GM21717 (cell line): ENCODE measurements at regions not wholly inside any gene's neighbourhood (a gene's known extent, or its start where the extent isn't known, plus 50 kb on each side); places are given as distances from the start of the nearest gene placed in this dataset.

Experiments used
- ATAC-seq: cut with Tn5 transposase; IDR thresholded peaks from one replicate; pipeline ENCODE4 v1.9.1; 2021; ENCODE audit warnings: mild to moderate bottlenecking, moderate library complexity; ENCODE audit not compliant: unreplicated experiment

DNA sequence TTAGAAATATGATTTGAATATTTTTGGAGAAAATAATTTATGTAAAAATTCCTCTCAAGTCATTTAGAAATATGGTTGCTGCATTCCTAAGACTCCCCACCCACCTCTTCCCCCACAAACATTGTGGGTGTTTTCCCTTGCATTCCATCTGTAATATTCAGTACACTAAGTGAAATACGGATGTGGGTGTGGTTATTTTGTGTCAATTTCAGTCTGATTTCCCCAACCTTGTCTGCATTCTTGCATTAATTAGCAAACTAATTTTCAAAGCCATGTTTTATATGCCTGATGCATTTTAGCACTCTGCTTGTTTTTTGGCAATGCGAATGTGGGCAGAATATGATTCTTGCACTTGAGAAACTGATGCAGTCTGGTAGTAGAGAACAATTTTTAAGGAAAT lies 408.3 kb upstream of the RGMA start:
- ATAC-seq: no peak

DNA sequence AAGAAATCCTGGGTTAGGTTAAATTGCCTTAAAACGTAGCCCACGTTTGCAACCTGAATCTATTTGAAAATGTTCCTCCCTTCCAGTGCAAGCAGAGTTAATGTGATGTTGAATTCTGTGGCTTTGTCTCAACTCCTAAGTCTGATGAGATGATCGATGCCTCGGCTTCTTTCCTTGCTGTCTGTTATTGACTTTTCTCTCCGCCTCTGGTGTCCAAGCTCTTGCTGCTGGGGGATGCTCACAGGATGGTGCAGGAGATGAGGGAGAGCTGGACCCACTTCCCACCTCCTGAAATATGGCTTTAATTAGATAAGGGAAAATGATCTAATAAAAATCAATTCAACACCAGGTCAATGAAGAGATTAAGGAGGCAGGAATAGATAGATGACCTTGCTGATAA lies 407.9 kb upstream of the RGMA start:
- ATAC-seq: no peak

DNA sequence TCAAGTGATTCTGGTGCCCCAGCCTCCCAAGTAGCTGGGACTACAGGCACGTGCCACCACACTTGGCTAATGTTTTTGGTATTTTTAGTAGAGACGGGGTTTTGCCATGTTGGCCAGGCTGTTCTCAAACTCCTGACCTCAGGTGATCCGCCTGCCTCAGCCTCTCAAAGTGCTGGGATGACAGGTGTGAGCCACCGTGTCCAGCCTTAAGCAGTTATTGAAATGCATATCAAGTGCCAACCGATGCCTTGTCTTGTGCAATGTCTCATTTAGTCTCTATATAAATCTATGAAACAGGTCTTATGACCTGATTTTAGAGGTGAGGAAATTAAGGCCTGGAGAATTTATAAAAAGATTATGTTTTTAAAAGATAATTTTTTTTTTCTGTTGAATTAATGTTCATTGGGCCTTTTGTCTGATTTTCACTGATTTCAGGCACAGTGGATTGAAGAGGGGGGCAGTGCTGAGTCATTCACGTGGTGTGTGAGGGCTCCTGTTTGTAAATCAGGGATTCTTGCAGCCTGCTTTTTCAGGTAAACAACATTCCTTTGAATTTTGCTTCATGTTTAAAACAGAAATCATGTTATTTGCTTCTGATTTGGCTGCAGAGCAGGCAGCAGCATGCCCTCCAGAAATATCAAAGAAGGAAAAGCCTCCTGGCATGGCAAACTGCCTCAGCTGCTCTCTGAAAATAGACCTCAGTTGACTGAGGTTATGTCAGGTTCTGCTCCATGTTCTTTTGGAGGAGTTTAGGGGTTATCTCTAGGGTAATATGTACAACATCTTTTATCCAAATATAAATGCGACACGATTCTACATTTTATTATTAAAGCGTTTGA lies 407.0 kb upstream of the RGMA start:
- ATAC-seq: no peak

DNA sequence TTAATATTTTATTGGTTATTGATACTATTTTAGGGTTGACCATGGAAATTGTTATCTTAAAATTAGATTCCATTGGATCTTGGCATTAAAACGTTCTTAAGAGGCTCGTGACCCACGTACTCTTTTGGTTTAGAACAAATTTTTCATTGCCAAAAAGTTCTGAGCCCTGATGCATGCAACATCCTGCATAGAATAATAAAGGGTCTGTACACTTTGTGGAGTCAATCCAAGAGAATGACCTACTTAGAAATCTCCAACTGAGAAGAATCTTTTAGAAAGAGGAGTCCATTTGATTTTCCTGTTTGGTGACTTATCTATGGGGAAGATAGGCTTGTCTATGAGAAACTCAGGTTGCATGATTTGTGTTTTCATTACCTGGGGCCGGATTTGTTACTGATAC lies 404.2 kb upstream of the RGMA start:
- no peak for ATAC-seq

DNA sequence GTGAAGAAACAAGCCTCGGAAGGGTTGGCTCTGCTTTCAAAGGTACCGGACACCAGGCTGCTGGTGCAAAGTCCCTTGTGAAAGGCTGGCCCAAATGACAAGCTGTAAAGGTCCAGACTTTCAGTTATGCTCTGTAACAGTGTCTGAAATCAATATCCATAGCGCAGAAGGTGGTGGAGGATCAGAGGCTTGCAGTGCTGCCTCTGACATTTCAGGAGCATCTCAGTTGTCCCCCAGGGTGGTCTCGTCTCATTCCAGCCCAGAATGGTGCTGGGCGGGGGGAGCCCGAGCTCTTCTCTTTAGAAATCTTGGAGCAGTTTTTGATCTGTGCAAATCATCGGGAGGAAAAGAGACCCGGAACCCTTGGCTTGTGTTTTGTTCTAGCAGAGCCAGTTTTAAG lies 402.3 kb upstream of the RGMA start:
- ATAC-seq: no peak

DNA sequence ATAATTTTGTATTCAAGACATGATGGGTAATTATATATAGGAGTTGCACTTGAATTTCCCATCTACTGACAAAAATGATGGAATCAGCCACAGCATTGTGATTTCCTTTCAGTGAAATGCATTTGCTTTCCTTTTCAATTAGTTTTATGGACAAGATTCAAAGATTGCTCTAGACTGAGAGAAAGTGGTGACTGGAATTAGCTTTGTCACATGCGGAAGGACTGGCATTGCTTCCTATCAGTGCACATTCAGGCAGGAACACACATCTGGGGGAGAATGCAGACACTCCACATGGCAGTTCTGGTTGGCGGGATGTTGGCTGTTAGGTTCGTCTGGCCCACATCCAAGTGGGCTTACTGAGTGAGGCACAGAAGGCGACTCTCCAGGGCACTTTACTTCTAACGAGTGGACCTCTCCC lies 399.3 kb upstream of the RGMA start:
- ATAC-seq: no peak

DNA sequence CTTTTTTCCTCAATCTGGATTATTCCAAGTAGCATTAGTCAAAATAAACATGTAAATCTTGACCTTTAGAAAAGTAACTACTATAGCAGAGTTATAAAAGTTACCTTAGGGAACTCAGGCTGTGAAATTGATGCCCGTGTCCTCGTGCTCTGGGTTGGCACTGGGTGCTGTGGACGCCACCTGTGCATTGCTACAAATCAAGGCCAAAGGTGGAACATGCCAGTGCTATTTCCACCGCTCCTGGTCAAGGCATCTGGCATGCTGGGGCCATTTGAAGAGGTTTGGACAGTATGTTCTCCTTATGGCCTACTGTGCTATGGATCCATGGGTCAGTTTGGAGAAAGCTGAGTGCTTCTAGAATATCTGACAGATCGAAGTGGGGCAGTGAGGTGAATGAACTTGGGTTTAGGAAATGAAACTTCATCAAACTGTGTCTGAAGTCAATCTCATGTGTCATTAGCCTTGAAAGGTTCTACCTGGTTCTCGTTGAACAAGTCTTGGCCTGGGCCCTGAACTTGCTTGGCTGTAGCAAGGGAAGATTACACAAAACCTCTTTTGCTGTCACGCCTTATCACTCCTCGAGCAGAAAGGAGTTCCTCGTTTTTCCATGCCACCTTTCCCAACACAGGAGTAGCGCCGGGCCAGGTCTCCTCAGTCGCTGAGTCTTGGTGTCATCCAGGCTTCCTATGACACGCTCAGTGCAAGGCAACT lies 397.6 kb upstream of the RGMA start:
- no peak for ATAC-seq

DNA sequence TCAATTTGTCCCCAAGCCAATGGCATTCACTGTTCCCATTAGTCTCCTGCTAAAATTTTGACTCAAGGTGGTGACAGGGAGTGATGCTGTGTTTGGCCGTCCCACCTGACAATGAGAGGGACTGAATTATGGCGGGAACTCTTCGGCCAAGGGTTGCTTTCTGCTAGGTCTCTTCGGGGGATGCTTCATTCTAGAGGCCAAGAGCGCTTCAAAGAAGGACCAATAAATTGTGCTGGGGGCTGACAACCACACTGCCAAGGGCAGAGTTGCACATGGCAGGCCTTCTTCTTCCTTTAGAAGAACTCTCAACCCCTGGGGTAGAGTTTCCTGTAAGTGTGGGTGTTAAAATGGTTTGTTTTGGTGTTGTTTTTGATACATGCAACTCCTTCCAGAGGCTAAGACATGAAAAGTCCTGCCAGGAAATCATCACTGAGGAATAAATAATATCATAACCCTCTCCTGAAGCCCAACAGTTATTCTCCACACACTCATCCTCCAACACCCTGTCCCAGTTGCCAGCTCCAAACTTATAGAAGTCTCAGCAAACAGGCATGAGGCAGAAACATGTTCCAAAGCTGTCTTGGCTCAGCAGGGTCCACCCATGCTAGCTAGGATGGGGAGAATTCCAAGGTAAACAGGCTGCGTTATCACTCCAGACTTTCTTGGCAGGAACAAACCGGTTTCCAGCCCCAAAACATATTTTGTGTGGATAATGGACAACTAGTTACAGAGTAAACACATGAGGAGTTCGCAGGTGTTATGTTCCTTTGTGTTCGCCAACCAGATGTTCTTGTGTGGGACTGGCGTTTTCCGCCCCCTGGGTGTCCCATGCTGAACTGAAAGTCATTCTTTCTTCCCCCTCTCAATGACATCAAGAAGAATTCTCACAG lies 396.7 kb upstream of the RGMA start:
- no peak for ATAC-seq

DNA sequence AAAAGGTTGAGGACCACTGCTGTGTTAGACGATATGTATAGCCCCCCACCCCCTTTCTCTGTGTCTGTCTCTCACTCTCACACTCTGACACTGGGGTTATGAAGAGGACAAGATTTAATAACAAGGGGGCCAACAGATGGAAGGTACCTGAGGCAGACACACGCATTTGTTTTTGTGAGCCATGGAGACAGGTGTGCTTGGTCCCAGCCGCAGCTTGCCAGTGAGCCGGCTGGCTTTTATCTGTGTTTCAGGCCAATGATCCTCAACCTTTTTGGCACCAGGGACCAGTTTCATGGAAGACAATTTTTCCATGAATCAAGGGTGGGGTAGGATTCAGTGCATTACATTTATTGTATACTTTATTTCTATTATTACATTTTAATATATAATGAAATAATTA lies 394.9 kb upstream of the RGMA start:
- ATAC-seq: no peak

DNA sequence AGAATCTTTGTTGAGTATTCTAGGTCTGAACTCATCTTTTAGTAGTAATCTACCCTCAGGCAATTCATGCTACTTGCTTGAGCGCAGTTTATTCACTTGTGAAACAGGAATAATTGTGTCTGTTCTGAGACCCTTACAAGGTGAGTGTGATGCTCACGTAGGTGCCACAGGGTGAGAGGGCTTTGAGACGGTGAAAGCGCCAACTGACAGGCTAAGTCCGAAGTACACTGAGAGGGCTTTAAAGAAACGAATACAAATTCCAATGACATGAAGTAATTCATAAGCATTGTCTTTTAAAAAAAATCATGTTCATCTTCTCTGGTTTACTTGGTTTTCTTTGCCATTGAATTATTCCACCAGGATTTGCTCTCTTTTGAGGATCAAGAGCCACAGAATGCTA lies 393.7 kb upstream of the RGMA start:
- no peak for ATAC-seq

DNA sequence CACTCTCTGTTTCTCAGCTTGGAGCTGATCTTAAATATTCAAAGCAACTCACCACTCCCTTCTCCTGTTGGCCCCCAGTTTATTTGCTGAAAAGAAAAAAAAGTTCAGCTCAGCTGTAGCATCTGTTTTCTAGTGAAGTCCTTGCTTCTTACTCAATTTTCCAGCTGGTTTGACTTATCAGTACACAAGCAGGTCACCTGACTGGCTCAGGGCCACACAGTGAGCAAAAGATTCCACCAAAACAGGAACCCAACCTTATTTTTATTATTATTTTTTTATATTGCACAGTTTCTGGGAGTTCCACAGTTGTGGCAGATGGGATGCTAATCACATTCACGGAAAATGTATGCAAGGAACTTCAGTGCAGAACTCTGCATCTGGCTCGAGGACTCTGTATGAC lies 390.7 kb upstream of the RGMA start:
- ATAC-seq: no peak

DNA sequence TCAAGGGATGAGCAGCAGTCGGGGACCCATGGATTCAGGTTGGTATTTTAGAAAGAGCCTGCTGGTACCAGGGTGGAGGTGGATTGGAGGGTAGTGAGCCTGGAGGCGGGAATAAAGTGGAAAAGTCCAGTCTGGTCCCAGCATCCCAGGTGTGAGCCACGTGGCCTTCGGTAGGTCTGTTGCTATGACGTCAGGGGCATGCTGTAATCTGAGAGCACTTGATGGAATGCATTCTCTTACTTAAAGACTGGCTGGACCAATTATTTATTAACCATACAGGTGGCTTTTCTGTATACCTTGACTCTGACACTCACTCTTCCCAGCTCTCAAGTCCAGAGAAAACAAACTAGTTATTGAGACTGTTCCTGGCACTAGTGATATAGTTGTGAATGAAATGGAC lies 389.9 kb upstream of the RGMA start:
- no peak for ATAC-seq

DNA sequence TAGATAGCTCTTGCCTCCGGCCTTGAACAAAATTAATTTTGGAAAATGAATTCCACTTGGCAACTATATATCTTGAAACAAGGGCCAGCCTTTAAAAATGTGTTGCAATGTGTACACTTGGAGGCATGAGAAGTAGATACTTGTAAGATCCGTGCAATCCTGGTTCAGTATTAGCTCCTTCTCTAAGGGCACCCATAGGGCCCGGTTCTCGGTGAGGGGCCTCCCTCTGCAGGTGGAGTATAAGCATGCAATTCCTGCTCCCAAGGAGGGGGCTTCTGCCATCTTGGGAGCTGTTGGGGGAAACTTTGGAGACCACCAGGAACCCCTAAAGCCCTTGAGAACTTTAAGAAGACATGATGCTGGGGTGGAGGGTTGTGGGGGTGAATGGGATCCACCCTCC lies 388.7 kb upstream of the RGMA start:
- no peak for ATAC-seq

DNA sequence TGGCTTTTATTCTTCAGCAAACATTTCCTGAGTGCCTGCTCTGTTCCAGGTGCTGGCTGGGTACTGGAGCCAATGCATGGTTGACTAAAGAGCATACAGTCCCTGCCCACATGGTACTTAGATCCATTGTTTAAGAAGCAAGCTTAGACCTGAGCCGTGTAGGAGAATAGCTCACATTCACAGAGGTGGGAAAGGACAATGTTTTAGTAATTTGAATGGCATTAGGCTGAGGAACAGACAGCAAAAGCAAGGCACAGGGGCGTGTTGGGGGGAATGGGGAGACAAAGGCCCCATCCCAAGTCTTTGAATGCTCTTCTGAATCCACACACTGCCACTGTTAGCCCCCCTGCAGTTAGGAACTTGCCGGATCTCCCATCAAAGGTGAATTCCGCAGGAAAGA lies 388.2 kb upstream of the RGMA start:
- ATAC-seq: no peak

DNA sequence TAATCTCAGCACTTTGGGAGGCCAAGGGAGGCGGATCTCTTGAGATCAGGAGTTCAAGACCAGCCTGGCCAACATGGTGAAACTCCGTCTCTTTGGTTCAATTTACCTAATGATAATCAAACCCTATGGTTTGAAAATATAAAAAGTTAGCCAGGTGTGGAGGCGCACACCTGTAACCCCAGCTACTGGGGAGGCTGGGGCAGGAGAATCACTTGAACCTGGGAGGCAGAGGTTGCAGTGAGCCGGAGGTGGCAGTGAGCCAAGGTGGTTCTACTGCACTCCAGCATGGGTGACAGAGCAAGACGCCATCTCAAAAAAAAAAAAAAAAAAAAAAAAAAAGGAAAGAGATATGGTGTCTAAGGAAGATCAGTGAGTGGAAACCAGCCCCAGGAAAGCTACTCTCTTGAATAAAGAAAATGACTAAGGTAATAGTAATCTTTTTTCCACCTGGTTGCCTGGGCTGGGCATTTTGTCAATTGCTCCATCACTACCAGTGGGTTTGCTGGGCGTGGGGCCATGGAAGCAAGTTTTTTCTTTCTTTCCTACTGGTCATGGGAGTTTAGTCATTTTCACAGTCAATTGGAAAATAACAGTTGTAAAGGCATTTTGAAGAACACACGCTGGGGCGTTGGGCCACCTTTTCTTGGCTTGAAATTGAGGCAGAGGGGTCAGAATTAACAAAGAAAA lies 387.6 kb upstream of the RGMA start:
- no peak for ATAC-seq

DNA sequence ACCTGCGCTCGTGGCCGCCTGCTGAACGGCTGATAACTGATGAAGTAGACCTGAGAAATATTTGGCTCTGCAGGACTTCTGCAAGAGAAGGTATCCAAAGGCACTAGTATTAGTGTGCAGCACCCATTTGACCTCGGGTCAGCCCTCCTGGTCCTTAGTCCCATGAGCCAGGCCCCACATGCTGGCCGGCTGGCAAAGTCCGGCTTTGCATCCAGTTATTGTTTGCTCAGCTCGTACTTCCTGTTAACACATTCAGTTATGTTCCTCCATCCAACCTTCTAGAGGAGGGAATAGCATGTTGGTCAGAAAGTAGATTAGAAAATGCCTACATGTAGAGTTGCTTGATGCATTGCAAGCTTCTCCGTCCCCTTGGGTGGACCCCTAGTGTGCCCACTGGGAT lies 385.7 kb upstream of the RGMA start:
- no peak for ATAC-seq

DNA sequence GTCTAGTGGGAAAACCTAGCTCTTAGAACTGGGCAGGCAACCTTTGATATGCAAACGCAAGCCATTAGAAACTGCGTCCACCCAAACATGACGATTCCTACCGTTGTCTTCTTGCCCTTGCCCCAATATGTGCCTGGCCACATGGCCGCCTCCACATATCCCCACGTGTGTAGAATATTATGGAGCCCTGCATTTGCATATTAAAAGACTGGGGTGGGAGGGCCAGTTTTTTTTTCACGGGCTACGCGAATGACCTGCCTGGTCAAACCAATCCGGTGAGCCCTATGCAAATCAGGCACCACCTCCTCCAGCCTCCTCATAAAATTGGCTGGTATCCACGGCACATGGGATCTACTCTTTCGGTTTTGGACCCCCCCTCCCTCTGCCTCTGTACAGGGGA lies 381.0 kb upstream of the RGMA start:
- no peak for ATAC-seq

DNA sequence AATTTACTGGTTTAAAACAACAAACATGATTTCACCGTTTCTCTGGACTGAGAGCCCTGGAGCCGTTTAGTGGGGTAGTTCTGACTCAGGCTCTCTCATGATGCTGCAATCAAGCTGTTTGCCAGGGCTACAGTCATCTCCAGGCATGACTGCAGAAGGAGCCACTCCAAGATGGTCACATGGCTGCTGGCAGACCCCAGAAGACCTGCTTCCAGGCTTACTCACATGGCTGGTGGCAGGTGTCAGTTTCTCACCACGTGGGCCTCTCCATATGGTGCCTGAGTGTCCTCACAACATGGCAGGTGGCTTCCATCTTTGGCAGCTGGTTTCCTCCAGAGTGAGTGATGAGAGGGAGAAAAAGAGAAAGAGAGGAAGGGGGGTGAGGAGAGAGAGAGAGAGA lies 378.3 kb upstream of the RGMA start:
- ATAC-seq: no peak

DNA sequence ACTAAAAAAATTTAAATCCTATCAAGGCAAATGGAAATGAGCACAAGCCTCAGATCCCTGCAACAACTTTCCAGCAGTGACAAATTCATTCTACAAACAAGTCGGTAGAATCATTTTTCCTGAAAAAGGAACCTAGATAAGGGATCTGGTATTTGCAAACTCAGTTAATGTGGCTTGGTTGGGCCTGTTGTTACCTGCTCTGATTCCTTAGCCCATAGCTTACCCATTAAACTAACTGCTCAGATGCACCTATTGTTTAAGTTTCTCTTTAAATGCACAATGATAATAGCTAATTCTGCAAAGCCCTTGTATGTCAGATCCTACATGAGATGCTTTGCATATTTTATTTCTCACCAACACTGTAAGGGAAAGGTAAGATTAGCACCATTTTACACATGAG lies 377.4 kb upstream of the RGMA start:
- ATAC-seq: no peak

DNA sequence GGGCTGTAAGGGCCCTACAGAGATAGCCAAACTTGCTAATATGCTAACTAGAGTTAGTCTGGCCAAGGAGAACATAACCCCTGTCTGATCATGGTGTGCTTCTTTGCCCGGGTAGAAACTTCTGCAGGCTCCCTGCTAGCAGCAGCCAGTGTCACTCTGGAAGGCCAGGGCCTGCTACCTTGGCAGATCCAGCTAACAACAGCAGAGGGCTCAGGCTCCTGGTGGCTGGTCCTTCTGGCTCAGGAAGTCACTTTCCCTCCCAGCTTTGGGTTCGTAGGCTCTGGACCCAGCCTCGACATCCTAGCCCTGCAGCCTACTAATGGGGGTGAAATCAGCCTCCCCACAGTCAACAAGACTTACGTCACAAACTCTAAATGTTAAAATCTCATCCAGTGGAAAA lies 373.7 kb upstream of the RGMA start:
- no peak for ATAC-seq

DNA sequence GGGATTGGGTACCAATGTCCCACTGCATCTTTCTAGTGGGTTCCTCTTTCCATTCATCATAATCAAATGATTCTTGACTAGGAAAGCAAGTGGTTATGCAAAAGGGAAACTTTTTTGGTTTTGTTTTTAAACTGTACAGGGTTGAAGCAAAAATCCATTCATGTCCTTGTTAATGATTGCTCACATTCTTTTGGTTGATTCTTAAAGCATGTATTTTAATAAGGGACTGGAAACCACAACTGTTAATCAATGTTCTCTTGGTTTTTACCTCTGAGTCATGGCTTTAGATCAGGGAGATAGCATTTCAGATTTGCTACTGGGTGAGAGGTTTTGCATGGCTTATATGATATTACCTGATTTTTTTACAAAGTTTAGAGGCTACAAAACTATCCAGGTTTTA lies 371.7 kb upstream of the RGMA start:
- ATAC-seq: no peak
